BJ (cell line): ENCODE measurements at regions not wholly inside any gene's neighbourhood (a gene's known extent, or its start where the extent isn't known, plus 50 kb on each side); places are given as distances from the start of the nearest gene placed in this dataset.

Source experiments
- CTCF ChIA-PET: fragments of 350-600 bp; formaldehyde crosslinking; extraction: SDS; loops from one replicate; lab custom pipeline; 2021; ENCODE audit warnings: antibody characterized with exemption, inconsistent platforms; lab: Yijun Ruan, JAX
- POLR2A ChIA-PET: fragments of 300-600 bp; sonication (Branson Sonifier 250); formaldehyde crosslinking; extraction: SDS; loops from one replicate; lab custom pipeline; 2021; ENCODE audit warnings: antibody characterized with exemption; lab: Charles Lee
- DNase-seq: peaks from one replicate; pipeline ENCODE4 v3.0.0-alpha.2; 2011; ENCODE audit warnings: low read depth
- H3K27me3 ChIP-seq: 2 replicates; pipeline ENCODE4 v1.6.0; 2011; ENCODE audit warnings: low read length; ENCODE audit not compliant: control insufficient read depth, insufficient read depth
- H3K36me3 ChIP-seq: 2 replicates; pipeline ENCODE4 v1.5.1; 2011; ENCODE audit warnings: low read length; ENCODE audit not compliant: control insufficient read depth, insufficient read depth
- H3K4me3 ChIP-seq: 2 replicates; pipeline ENCODE4 v1.5.1; 2011; ENCODE audit warnings: low read depth, mild to moderate bottlenecking, control low read depth, low read length
- CTCF ChIP-seq: IDR thresholded peaks from 2 replicates; pipeline ENCODE4 v1.5.1; 2011; ENCODE audit warnings: low read depth, mild to moderate bottlenecking, control low read depth, inconsistent platforms, low read length, moderate library complexity; ENCODE audit not compliant: insufficient read depth

DNA sequence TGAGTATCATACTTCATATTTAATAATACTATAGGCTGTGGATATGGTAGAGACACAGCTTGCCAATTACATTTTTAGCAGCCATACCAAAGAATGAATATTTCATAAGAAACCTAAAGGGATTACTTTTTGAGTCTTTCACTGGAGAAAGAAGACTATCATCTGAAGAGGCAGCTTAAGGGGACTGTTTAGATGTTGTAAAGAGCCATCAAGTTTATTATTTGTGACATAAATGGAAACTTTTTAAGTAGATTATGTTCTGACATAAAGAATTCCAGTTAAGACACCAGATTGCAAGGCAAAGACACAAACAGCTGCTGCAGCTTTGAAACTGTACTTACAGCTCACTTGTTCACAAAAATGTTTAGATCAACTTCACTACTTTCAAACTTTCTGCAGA, 429.4 kb downstream of the TFAP2A start:
- POLR2A ChIA-PET: no interaction called here
- no peak for DNase-seq
- TF ChIP-seq CTCF: no peak

DNA sequence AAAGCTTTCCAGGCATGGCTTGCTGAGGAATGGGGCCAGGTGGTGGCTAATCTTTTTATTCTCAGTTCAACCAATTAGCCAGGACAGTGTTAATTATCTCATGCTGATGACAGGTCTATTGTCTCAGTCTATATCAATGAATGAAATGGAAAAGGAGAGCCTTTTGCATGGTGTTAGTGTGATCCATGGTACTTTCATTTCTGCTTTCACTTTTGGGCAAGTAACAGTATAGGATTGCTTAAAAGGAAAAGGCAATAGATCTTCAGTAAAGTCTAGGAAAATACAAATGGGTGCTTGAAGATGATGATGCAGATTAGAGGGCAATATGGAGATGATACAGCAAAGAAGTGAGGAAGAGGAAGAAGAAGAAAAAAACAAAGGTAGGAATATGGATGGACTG, 430.3 kb downstream of the TFAP2A start:
- no peak for TF ChIP-seq CTCF
- Histone ChIP-seq H3K27me3 (no peaks in the 10 kb centered on the region; the same call in 1 of the 2 replicates), H3K36me3 (no peaks in the 10 kb centered on the region), H3K4me3 (no peak overlapping the region)
- CTCF ChIA-PET: no interaction called here
- POLR2A ChIA-PET: no interaction called here
- no peak for DNase-seq

More for the DNA sequence above, 429.4 kb downstream of the TFAP2A start:
- no peak overlapping the region for H3K4me3 ChIP-seq
- H3K27me3 ChIP-seq: no peaks in the 10 kb centered on the region
- no peaks in the 10 kb centered on the region for H3K36me3 ChIP-seq
- CTCF ChIA-PET: no interaction called here

- TF ChIP-seq CTCF: no peak
- Histone ChIP-seq H3K27me3 (no peaks in the 10 kb centered on the region; the same call in 1 of the 2 replicates), H3K4me3 (no peak overlapping the region), H3K36me3 (no peaks in the 10 kb centered on the region)
- DNase-seq: no peak
- ChIA-PET CTCF (no interaction called here), POLR2A (no interaction called here)
Observed at GRCh38 chr6:9983168-9983567, 431.7 kb downstream of the TFAP2A start.

DNA sequence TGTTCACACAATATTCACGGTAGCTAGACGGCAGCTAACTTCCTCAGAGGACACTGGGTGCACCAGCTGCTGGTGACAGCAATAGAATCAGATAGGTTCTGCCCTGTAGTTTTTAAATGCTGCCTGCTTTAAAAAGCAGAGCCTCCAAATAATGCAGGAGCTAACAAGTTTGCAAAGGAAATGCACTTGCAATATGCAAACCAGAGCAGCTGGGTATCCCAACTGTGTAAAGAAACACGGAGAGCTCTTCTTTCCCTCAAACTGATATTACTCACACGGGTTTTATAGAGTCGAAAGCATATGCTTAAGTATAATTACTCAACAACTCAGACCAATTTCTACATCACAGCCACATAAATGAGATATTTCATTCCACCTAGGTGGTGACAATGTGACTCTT, 432.7 kb downstream of the TFAP2A start:
- no peak for TF ChIP-seq CTCF
- Histone ChIP-seq H3K36me3 (no peaks in the 10 kb centered on the region), H3K27me3 (no peaks in the 10 kb centered on the region; the same call in 1 of the 2 replicates), H3K4me3 (no peak overlapping the region)
- ChIA-PET POLR2A (no interaction called here), CTCF (no interaction called here)
- no peak for DNase-seq

DNA sequence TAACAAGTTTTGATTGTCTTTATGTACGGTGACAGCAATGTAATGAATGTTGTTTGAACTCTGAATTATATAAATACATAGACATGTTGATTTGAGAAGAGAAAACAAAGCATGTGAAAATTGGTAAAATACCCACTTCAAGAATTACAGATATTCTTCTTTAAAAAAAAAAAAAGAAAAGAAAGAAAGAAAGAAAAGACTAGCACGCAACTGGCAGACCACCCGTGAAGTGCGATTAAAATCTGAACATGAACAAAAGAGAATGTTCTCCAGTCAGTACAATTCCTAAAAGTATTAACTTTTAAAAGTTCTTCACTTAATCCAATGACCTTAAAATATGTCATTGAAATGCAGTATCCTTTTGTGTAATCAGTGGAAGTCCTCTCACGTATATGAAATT, 434.9 kb downstream of the TFAP2A start:
- no peak overlapping the region for H3K4me3 ChIP-seq
- TF ChIP-seq CTCF: no peak
- no peaks in the 10 kb centered on the region; the same call in 1 of the 2 replicates for H3K27me3 ChIP-seq
- POLR2A ChIA-PET: no interaction called here
- H3K36me3 ChIP-seq: no peaks in the 10 kb centered on the region
- CTCF ChIA-PET: no interaction called here
- no peak for DNase-seq
